Epithelial cell of prostate (primary cell): ENCODE measurements at regions not wholly inside any gene's neighbourhood (a gene's known extent, or its start where the extent isn't known, plus 50 kb on each side); places are given as distances from the start of the nearest gene placed in this dataset.
"Not testable (repeated sequence)": the region's sequence is repeated elsewhere in the genome, so short reads cannot be mapped to it uniquely, and the experiment has no call there.

ENCODE experiments used
- DNase-seq: peaks from one replicate; pipeline ENCODE4 v3.0.0-alpha.2; 2011; ENCODE audit warnings: low read depth, low spot score
- H3K27ac ChIP-seq: fragments of 450-650 bp; 2 replicates; pipeline ENCODE4 v1.5.1; 2017; ENCODE audit warnings: mild to moderate bottlenecking

DNA sequence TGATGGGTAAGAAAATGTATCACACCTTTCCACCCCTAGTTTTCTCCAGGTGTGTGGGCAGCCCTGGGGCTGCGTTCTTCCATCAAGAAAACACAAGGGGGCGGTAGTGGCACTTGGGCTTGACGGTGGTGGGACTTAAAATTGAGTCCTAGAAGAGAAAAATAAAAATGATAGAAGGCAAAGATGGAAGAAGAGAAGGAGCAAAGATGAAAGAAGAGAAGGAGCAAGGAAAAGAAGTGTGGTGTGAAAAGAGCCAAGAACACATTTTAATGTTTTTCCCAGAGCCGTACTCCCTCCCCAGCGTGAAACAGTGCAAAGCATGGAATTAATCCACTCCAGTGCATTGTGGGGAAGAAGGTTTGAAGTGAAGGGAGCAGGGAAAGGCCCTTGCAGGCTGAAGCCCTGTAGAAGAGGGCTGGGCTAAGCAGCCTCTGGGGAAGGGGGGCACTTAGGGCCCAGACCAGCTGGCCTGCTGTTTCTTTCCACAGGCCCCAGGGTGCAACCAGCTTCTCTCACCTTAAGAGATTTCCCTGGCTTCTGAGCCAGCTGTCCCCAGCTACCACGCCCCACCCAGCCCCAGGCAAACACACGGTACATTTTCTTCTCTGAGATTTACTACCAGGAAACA is 256.8 kb downstream of the RNF152 start:
- H3K27ac ChIP-seq = peak overlapping the region; percentile 19
- no peak for DNase-seq

DNA sequence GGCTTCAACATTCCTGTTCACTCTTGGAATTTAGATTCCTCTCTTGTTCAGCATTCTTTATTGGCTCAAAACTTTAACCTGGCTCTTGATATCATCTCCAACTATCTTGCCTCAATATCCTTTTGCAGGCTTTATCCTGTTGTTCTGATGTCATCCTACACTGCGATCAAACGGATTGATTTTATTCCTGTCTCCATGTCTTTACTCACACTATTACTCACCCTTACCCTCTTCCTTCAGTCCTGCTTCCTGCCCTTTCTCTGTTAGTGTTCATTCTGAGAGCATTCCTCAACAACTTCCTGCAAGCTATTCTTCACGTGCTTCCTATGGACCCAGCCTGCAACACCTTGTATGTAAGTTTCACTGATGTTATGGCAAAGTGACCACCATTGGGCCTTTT is 264.7 kb downstream of the RNF152 start:
- no peak for DNase-seq
- peak overlapping the region; percentile 62 for H3K27ac ChIP-seq

DNA sequence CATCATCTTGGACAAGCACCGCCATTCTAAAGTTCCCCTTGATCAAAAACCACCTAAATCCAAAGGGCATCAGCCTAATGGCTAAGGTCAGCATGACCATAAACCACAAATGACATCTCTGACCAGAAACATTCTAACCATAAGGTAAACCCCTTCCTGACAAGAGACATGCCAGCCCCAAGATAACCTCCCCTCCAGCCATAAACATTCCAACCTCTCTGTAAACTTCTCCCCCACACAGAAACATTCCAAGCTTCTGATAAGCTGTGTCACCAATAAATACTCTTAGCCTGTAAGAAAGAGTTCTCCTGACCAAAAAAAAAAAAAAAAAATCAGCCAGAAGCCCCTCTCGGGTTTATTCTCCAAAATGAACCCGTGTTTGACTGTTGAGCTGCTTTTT is 268.2 kb downstream of the RNF152 start:
- DNase-seq, H3K27ac ChIP-seq: not testable (repeated sequence)

DNA sequence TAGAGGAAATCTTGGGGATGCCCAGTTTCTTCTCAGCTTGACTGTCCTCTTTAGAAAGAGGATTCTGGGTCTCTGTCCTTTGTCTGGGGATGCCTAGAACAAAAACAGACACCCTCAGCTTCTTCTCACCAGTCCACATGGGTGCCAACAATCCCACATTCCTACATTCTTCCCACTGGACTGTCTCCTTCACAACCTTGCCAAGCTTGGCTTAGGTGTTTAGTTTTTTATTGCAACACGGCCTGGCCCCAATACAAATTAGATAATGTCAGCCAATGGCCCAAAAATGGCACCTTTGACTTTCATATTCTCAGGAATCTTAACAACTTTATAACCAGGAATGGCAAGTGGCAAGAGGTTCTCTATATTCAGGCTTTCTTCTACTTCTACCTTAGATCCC is 273.0 kb downstream of the RNF152 start:
- H3K27ac ChIP-seq = no peak overlapping the region
- DNase-seq = no peak

DNA sequence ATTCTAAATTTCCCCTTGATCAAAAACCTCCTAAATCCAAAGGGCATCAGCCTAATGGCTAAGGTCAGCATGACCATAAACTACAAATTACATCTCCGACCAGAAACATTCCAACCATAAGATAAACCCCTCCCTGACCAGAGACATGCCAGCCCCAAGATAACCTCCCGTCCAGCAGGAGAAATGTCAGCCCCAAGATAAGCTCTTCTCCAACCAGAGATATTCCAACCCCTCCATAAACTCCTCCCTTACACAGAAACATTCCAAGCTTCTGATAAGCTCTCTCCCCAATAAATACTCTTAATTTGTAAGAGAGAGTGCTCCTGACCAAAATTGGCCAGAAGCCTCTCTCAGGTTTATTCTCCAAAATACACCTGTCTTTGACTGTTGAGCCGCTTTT is 274.0 kb downstream of the RNF152 start:
- DNase-seq = no peak
- no peak overlapping the region for H3K27ac ChIP-seq

DNA sequence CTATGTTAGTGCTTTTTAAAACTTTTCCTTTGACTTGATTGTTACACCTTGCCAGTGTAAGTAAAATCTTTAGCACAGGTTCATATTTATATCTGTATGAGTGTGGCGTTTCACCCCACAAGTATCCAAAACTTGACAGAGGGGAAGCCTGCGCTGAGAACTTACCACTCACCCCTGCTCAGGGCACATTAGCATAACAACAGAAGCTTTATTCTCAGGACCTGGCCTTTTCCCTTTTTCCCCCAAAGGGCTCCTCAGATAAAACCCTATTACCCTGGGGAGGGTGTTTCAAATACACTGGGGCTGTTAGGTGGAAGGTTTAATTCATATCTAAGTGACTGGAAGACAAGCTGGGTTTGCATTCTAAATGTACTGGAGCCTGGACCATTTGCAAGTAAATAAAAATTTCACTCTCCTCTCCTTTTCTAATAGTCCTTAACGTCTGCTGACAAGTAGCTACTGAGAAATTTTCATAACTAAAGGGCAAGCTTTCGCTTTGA is 276.6 kb downstream of the RNF152 start:
- no peak overlapping the region for H3K27ac ChIP-seq
- no peak for DNase-seq

DNA sequence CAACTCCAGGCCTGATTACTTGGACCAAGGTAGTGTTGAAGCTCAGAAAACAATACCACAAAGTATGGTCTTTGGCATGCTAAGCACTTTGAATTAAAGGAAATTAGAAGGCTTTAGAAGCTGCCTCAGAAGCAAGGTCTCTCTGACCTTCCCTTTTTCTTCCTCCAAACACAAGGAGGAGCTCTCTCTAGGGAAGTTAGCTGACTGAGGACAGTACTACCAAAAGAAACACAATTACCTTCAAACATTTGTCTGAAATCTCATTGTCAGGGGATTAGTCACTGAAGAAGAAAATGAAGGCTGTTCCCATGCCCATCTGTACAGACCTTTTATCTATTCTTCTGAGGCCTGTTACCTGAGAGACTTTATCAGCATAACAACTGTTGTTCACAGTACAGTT is 279.3 kb downstream of the CDH20 start:
- no peak overlapping the region for H3K27ac ChIP-seq
- DNase-seq = no peak

DNA sequence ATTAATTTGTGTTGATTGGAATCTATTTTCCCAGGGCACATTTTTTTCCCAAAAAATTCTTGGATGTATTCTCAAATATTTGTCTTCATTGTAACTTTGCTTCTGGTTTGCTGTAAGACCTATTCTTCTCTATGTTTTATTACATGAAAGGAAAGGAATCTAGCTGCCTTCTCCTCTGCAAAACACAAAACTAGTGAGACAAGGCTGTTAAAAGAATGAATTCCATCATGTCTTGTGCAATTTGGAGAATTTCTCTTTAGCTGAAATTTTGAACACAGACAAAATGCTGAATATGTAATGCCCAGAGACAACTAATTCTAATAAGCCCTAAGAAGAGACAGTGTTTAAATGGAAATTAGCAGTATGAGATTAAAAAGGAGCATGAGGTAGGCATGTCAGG is 275.9 kb downstream of the CDH20 start:
- DNase-seq = no peak
- no peak overlapping the region for H3K27ac ChIP-seq

DNA sequence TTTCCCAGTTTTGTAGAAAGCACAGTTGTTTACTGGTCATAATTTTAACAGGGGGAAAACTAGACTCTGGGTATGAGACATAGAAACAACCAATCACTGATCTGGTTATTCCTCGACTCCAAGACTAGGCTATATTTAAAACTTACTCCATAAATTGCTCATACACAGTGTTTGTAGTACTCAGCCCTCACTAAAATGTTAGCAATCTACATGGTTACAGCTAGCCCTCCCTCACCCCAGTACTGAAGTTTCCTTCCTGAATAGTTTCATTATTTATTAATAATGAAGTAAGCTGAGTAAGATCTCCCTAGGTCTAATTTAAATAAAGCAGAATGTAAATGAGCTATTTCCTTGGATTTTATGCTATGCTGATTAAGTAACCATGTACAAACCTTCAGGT is 275.1 kb downstream of the CDH20 start:
- DNase-seq = no peak
- no peak overlapping the region for H3K27ac ChIP-seq

DNA sequence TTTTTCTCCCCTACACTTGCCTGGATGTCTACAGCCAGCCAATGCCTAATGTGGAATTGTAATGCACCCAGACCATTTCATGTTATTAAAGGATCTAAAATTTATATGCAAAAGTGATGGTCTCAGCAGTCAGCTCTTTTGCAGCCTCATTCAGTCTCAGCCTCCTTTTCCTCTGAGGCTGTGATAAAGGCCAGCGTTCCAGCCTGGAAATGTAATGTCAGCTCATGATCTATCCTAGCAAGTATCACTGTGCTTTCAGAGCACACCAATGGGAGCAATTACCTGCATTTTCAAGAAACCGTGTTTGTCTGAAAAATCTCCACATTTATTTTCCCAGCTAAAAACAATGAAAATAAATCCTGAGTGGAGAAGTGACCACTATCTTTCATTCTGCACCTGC is 274.6 kb downstream of the CDH20 start:
- H3K27ac ChIP-seq = peak overlapping the region; percentile 83
- DNase-seq = no peak

DNA sequence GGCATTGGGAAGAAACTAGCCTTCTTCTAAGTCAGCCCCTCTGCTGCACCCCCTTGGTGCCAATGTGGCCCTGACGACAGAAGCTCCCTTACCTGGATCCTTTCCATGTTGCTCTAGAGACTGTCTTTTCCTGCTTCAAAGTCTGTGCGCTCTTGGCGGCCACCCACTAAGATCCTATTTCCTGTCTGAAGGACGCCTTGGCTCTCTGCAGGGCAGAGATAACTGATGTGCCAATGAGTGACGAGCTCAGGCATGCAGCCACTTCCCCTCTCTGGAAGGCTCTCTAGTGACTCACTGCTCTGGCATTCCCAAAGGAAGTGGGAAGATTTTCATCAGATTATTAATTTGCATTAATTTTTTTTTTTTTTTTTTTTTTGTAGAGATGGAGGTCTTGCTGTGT is 273.5 kb downstream of the CDH20 start:
- peak overlapping the region; percentile 83 for H3K27ac ChIP-seq
- DNase-seq = peak; percentile 66

DNA sequence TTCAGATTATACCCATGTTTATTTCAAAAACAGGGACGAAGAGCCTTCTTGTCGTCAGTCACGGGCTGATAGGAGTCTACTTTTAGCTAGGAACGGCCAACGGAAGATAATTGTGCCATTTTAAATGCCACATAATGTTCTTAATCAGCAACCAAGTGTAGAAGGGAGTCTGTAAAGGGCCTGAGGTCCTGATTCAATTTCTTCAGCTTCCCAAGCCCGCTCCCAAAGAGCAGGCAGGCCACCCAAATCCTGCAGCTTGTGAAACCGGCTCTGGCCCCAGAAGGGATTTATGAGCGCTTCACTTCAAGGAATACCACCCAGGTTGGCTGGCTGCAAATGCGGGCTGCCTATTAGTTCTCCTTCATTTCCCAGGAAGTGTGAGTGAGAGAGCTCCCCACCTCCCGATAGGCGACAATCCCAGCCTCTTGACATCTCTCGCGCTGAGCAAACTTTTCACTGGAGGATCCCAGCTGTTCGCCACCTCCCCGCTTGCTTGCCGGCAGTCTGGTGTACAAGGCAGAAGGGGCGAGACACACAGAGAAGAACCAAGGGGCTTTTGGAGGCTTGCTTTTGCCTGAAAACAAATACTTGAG is 272.9 kb downstream of the CDH20 start:
- H3K27ac ChIP-seq = peak overlapping the region; percentile 83
- no peak for DNase-seq

DNA sequence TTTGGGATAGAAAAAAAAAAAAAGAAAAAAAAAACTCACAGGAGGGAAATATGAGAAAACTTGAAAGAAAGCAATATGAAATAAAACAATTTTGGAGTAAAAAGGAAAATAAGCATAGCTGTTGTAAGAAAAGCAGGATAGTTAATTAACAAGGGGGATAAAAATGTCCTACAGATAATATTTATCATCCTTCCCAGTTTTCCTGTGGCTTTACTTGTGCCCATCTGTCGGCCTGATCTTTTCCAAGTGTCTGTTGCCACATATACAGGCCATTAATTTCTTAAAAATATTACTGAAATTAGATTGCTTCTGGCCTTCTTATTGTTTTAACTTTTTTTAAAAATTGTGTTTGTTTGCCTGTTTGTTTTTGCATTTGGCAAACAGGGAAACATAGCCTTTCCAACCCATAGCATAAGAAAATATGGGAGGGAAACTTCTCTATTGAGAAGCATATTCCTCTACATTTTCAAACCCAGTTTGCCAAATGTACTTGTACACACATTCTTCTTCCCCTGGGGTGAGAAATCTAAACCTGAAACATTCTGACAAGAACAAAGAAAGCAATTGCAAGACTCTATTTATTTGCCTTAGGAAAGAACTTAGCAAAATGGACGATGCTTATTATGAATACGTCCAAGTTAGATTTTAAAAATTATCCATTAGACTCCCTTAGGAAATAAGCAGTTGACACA is 272.3 kb downstream of the CDH20 start:
- no peak for DNase-seq
- peak overlapping the region; percentile 83 for H3K27ac ChIP-seq
